ENCODE measurements at regions not wholly inside any gene's neighbourhood (a gene's known extent, or its start where the extent isn't known, plus 50 kb on each side); places are given as distances from the start of the nearest gene placed in this dataset.

- no peak for TF ChIP-seq EZH2 (IDR thresholded peaks at IDR 0.05; ENCODE audit: low read depth, unreplicated experiment)
- TF ChIP-seq, protein P1, sequence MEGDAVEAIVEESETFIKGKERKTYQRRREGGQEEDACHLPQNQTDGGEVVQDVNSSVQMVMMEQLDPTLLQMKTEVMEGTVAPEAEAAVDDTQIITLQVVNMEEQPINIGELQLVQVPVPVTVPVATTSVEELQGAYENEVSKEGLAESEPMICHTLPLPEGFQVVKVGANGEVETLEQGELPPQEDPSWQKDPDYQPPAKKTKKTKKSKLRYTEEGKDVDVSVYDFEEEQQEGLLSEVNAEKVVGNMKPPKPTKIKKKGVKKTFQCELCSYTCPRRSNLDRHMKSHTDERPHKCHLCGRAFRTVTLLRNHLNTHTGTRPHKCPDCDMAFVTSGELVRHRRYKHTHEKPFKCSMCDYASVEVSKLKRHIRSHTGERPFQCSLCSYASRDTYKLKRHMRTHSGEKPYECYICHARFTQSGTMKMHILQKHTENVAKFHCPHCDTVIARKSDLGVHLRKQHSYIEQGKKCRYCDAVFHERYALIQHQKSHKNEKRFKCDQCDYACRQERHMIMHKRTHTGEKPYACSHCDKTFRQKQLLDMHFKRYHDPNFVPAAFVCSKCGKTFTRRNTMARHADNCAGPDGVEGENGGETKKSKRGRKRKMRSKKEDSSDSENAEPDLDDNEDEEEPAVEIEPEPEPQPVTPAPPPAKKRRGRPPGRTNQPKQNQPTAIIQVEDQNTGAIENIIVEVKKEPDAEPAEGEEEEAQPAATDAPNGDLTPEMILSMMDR (conservative IDR thresholded peaks at IDR 0.05; ENCODE audit: low read depth in 2 of 2) = no peak
- TF ChIP-seq, protein P2, sequence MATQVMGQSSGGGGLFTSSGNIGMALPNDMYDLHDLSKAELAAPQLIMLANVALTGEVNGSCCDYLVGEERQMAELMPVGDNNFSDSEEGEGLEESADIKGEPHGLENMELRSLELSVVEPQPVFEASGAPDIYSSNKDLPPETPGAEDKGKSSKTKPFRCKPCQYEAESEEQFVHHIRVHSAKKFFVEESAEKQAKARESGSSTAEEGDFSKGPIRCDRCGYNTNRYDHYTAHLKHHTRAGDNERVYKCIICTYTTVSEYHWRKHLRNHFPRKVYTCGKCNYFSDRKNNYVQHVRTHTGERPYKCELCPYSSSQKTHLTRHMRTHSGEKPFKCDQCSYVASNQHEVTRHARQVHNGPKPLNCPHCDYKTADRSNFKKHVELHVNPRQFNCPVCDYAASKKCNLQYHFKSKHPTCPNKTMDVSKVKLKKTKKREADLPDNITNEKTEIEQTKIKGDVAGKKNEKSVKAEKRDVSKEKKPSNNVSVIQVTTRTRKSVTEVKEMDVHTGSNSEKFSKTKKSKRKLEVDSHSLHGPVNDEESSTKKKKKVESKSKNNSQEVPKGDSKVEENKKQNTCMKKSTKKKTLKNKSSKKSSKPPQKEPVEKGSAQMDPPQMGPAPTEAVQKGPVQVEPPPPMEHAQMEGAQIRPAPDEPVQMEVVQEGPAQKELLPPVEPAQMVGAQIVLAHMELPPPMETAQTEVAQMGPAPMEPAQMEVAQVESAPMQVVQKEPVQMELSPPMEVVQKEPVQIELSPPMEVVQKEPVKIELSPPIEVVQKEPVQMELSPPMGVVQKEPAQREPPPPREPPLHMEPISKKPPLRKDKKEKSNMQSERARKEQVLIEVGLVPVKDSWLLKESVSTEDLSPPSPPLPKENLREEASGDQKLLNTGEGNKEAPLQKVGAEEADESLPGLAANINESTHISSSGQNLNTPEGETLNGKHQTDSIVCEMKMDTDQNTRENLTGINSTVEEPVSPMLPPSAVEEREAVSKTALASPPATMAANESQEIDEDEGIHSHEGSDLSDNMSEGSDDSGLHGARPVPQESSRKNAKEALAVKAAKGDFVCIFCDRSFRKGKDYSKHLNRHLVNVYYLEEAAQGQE (IDR thresholded peaks at IDR 0.05; ENCODE audit: unreplicated experiment) = no peak
- TF ChIP-seq EZH2phosphoT487 (IDR thresholded peaks at IDR 0.05; ENCODE audit: unreplicated experiment) = no peak
- TF ChIP-seq, protein P3, sequence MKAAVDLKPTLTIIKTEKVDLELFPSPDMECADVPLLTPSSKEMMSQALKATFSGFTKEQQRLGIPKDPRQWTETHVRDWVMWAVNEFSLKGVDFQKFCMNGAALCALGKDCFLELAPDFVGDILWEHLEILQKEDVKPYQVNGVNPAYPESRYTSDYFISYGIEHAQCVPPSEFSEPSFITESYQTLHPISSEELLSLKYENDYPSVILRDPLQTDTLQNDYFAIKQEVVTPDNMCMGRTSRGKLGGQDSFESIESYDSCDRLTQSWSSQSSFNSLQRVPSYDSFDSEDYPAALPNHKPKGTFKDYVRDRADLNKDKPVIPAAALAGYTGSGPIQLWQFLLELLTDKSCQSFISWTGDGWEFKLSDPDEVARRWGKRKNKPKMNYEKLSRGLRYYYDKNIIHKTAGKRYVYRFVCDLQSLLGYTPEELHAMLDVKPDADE (IDR thresholded peaks at IDR 0.05) = no peak
- no peak for TF ChIP-seq ZNF114 (CRISPR knock-in tag; IDR thresholded peaks at IDR 0.05)
- no peak for TF ChIP-seq CREB1 (CRISPR knock-in tag; IDR thresholded peaks at IDR 0.05; ENCODE audit: low read depth)
- no peak for TF ChIP-seq STAT1 (IDR thresholded peaks at IDR 0.05; ENCODE audit: unreplicated experiment)
- no peak for TF ChIP-seq POLR2AphosphoS5 (IDR thresholded peaks at IDR 0.05; ENCODE audit: low read depth)
- no peak for TF ChIP-seq JUNB (IDR thresholded peaks at IDR 0.05; ENCODE audit: unreplicated experiment)
- no peak for TF ChIP-seq NANOG (IDR thresholded peaks at IDR 0.05; ENCODE audit: borderline replicate concordance)
- no peak for TF ChIP-seq ZNF331 (CRISPR knock-in tag; IDR thresholded peaks at IDR 0.05; ENCODE audit: low read depth)
- TF ChIP-seq ZNF462 (CRISPR knock-in tag; IDR thresholded peaks at IDR 0.05) = no peak
Measured at GRCh38 chr9:2338777-2339365, 282.7 kb upstream of the VLDLR start.
